HG03432 (cell line): ENCODE measurements at regions not wholly inside any gene's neighbourhood (a gene's known extent, or its start where the extent isn't known, plus 50 kb on each side); places are given as distances from the start of the nearest gene placed in this dataset.
A peak's percentile ranks its signal among the peaks of the same experiment; 100 is the strongest.

Experiments
- ATAC-seq: cut with Tn5 transposase; IDR thresholded peaks from one replicate; pipeline ENCODE4 v1.9.1; 2021; ENCODE audit warnings: mild to moderate bottlenecking, moderate library complexity; ENCODE audit not compliant: unreplicated experiment

DNA sequence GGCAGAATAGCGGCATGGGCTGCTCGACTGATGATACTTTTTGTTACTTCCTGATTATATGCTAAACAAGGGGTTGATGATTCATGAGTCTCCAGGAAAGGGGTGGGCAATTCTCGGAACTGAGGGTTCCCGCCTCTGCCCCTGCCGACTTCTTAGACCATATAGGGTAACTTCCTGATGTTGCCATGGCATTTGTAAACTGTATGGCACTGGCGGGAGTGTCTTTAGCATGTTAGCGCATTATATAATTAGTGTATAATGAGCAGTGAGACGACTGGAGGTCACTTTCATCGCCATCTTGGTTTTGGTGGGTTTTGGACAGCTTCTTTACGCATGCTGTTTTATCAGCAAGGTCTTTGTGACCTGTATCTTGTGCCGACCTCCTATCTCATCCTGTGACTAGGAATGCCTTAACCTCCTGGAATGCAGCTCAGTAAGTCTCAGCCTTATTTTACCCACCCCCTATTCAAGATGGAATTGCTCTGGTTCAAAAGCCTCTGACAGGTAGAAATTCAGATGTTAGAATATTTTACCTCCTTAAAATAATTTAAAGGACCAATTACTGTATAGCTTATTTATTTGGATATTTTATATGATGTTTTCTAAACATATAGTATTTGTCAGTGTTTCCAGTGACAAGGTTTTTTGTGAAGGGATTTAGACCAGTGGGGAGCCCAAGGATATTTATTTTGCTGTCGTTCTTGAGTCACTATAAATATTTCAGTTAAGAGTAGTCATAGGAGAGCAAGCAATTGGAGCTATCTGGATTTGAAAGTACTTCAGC, 90.1 kb upstream of the PIK3CG start:
- ATAC-seq, result no peak

DNA sequence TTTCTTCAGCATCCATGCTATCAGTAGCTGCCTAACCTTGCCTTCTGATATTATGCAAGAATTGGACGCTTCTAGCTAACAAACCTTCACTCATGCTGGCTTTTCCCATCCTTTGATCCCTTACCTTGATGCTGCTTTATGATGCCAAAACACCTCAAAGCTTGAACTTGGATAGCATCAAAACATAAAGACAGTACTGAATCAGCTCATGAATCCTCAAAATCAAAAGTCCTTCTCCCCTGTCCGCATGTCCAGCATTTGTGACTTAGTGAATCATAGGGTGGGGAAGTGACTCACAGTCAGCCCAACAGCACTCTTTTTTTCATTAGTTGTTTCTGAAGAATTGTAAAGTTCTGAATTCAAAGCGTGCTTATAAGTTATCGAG, 89.5 kb upstream of the PIK3CG start:
- no peak for ATAC-seq

DNA sequence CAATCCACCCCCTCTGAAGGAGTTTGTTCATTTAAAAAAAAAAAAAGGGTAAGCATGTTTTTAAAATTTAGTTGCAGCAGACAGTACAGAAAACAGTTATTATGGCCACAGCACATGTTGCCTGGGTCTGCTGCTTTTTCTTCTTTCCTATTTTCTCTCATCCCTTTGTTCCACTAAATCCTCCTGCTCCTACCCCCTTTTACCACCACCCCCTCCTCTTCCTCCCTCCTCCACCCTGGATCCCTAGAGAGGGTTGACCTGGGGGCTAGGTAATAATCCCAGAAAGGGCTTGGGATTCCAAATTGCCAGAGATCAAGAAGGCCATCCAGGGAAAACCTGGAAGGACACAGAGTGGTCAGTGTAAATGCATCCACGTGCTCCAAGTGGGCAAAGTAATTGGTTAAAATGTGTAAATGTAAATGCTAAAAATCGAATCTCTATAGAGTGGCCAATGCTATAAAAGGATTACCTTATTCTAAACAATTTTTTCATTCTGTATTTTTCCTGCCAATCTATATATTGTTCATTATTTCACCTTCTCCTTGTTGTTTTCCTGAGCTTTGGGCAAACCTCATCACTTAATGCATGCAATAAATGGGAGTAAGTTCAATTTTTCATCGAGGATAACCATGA, 89.0 kb upstream of the PIK3CG start:
- no peak for ATAC-seq

DNA sequence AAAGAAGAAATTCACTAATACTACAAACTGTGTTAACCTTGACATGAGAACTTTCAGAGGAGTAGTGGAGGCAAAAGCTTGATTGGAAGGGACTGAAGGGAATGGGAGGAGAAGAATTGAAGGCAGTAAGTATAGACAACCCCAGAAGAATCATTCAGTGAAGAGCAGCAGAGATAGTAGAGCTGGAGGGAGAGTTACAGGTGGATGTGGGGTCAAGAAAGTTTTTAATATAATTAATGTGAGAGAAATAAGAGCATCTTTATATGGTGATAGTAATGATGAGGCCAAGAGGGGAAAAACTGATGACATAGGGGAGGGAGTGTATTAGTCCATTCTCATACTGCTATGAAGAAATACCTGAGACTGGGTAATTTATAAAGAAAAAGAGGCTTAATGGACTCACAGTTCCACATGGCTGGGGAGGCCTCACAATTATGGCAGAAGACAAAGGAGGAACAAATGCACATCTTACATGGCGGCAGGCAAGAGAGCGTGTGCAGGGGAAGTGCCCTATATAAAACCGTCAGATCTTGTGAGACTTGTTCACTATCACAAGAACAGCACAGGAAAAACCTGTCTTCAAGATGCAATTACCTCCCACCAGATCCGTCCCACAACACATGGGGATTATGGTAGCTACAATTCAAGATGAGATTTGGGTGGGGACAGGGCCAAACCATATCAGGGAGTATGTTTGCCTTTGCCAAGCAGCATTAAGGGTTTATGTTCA, 88.3 kb upstream of the PIK3CG start:
- no peak for ATAC-seq

DNA sequence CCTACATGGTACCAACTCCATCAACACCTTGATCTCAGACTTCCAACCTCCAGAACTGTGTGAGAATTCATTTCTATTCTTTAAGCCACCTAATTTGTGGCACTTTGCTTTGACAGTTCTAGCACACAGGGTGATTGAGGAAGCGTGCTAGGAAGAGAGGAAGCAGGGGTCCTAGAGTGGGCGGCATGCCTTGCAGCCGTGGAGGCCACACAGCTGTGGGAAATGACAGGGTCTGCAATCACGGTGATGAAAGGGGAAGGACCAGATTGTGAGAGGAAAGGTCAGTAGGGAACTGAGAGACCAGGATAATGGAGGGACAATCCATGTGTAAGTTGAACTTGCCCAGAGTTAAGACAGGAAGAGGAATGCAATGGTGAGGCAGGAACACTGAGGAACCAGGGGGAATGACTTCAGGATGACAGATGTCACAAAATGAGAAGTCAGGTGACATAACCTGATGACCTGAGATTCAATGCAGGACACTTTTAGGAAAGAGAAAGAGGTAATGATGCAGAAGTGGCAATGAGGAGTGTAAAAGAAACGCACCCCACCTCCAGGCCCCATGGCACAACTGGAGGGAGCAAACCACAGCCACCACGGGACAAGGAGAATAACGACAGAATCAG, 87.3 kb upstream of the PIK3CG start:
- no peak for ATAC-seq

DNA sequence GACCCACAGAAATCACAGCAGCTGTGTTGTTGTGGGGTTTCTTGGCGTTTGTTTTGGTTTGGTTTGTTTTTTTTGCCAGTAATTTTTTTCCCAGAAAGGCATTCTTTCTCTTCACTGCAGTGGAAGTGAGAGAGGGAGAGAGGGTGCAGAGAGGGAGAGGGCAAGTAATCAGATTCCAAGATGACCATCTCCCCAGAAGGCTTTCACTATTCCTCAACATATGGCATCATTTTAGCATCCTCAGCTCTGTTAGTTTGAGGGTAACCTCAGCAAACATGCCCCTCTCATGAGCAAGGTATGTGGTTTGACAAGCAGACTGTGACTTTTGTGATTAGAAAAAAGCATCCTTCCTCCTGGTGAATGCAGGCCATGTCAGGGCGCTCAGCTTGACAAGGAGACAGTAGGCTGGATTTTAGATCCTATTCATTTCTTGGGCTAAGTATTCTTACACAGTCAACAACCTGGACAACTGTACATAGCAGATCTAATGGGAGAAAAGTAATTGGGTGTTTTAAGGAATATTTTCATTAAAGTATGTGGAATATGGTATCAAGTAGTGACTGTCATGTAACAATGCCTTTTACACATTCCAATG, 86.3 kb upstream of the PIK3CG start:
- no peak for ATAC-seq

DNA sequence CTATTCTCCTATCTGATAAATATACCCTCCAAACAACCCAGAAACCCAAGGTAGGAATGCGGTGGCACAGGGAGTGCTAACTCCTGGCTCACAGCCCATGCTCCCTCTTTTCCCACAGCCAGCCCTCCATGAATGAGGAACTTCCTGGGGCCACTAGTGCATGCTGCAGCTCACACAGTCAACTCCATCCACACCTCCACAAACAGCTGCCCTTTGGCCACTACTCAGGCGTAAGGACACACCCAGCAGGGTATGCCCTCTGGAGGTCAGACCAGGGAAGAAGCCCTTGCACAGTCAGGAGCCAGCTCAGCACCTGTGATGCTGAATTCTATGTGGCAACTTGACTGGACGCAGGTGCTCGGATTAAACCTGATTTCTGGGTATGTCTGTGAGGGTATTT, 85.2 kb upstream of the PIK3CG start:
- ATAC-seq, result no peak

DNA sequence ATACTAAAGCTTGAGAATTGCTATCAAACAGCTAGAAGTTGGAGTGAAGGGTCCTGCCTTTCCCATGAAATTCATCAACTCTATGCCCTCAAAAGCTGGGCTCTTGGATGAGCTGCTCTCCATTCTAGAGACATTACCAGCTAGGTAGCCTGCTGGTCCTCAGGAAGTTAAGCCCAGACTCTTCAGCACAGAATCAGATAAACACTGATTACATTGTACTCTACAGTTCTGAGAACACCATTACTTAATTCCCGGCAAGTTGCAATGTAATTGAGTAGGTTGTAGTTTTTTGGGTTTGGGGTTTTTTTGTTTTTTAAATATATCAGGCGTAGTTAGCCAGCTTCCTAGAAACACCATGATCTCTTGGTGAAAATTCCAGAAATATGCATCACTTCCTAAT, 84.1 kb upstream of the PIK3CG start:
- no peak for ATAC-seq

DNA sequence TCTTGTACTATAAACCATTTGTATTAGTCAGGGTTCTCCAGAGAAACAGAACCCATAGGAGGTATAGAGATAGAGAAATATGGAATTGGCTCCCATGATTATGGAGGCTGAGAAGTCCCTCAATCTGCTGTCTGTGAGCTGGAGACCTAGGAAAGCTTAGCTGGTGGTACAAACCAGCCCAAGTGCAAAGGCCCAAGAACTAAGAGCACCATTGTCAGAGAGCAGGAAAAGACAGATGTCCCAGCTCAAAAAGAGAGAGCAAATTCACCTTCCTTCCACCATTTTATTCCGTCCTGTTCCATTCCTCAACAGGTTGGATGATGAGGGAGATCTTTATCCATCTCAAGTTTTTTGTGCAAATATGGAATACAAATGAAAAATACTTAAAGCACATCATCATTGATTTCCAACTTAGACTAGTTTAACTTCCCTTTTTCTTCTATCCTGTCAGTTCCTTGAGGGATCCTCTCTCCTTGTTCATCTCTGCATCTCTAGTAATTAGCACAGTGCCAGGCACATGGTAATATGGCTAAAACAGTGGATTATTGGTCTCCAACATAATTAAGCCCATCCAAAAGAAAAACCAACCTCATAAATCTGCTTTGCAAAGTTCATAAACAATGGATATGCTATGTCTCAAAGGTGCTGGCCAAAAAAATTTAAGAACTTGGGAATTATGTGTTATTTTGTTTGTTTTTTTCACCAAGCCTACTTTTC, 83.1 kb upstream of the PIK3CG start:
- no peak for ATAC-seq

DNA sequence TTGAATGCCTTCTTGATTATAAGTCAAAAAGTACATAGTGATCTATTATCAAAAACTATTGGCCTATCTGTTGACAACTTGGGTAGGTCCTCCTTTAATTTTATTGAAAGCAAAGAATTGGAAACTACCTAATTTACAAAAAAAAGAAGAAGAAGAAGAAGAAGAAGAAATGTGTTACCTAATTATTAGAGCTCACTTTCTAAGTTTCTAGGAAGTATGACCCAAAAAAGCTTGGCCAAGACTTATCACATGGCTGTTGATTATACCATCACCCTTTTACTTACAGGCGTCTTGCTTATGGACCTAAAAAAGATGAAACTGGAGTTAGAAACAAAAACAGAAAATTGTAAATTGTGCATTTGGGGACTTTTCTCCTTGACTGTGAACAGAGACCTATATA, 81.8 kb upstream of the PIK3CG start:
- no peak for ATAC-seq

DNA sequence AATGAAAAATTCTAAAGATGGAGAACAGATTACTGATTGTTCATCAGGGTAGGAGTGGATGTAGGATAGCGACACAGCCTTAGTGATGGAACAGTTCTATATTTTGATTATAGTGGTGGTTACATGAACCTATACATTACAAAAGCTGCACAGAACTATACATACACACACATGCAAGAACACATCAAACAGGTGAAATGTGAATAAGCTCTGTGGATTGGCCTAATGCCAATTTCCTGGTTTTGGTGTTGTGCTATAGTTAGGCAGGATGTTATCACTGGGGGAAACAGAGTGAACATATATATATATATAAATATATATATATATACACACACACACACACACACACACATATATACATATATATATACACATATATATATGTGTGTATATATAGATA, 76.4 kb upstream of the PIK3CG start:
- no peak for ATAC-seq

DNA sequence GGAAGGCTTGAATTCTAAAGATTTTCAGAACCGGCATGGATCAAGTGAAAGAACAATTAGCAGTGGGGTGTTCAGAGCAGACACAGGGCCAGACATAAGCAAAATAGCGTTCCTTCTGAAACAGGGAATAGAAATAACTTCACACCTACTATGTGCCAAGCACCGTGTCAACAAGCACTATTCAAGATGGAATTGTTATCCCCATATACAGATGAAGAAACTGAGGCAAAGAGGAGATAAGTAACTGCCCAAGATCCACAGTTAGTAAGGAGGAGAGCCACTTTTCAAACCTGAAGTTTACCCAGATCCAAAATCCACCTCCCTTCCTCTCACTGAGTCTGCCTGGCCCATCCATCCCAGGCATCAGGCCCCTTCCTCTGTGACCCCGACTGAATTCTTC, 73.6 kb upstream of the PIK3CG start:
- no peak for ATAC-seq

DNA sequence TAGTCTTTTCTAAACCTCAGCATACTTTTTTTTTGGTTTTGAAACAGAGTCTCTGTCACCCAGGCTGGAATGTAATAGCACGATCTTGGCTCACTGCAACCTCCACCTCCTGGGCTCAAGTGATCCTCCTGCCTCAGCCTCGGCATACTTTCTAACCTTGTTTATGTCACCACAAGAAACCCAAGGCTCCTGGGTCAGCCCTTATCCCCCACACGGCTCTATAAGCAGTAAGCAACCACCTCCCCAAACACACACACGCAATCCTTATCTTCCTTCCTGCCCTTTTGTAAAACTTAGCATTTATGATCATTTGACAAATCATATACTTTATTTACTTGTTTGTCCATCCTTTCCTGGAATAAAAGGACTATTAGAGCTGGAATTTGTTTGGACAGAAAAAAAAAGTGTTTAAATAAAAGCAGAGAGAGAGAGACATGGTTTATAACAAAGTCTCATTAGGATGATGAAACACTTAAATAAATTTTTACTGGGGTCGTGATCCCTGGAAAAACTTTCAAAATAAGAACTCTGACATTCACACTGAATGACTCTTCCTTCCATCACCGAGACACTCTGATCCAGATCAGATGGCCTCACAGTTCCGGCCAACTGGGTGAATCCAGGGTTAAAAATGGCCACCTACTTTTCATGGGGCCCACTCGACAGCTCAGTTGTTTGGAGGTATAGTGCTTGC, 72.7 kb upstream of the PIK3CG start:
- ATAC-seq, result no peak

DNA sequence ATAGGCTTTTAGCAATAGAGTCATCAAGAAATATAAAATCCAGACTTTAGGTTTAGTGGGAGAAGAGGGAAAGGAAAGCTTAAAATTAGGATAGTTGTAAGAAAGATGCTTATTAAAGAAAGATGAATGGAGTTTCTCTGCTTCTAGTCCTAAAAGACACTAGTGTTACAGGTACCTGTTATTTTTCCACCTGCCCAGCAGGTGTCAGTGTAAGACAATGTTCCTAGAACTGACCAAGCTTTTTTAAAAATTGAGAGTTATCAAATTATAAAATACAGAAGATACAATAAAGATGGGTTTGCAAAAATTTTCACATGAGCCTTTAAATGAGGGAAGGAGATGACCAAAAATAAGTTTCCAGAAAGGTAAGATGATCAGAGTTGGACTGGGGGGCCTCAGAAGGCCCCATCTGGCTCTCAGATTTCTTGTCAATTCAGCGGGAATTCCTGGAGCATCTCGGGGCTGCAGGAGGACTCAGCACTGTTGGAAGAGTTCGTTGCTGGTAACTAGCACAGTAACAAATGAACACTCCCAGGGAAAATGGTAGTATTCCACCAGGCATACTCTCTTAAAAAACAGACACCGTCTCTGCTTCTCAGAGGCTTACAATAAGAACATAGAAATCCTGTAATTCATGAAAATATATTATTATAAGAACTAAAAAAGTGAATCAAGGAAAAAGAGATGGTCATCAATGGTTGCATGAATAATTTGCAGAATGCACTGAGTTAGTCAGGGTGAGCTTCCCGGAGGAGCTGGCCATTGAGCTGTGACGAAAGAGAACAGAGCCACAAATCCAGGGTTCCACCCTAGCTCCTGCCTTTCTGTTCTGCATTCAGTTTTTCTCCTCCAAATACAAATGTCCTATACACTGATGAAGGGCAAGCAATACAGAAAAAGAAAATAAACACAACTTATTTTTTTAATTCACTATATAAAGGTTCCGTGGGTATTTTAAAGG, 71.8 kb upstream of the PIK3CG start:
- no peak for ATAC-seq

DNA sequence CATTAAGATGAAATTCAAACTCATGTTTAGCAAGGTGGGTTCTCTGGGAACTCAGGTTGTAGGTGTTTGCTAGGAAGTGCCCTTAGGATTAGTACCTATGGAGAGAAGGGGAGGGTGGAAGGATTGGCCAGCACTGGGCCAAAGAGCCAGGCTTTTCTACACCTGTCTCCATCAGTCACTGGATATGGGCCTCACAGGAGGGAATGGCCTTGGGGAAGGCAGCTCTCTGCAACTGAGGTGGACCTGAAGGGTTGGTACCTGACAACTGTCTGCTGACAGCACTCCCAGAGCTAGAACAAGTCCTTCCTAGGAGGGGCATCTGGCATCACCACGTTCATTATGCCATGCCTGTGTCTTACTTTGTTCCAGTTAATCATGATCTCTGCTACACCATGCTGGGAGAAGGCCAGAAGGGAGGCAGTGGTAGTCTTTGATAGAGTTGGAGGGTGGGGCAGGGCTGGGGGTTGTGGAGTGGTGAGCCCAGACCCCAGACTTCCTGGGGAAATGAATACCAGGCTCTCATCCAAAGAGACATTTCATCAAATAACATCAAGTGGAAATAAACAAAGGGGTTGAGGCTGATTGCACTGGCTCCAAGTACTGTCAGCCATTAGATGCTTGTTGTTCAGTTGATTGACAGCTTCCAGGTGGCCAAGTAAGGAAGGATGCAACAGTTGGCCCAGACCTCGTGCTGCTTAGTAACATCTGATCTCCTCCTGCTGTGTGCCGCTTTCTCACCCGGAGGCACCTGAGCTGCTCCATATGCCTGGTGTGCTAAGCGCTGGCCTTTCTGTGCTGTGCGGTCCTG, 70.6 kb upstream of the PIK3CG start:
- no peak for ATAC-seq

DNA sequence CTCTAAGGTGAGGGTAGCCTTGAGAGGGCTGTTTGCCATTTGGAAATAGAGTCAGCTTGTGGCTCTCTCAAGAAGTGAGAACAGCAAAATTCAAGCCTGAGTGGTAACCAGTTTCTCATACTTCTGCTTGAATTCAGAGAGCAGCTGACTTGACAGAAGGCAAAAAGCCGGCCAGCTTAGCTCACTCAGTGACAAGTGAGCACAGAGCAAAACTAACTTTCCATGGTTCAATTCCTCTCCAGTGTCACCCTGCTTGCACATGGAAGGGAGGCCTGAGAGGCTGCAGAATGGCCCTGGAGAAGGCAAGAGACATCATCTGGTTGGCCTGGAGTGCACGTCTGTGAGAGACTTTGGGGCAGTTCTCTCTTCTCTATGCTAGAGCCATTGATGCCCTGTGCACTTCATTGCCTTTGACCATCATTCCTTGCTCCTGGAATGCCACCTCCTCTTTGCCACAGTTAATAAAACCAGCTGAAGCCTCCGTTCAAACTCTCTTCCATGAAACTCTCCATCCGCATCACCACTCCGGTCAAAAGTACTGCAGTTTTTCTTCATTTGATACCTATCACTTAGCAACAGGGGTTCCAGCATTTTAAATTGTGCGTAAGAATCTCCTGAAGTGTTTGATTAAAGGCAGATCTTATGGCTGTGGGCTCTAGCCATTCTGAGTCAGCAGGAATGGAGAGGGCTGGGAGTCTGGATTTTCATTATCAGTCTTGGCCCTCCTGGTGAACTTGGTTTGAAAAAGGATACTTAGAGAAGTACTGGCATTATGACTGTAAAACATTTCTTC, 69.8 kb upstream of the PIK3CG start:
- no peak for ATAC-seq

DNA sequence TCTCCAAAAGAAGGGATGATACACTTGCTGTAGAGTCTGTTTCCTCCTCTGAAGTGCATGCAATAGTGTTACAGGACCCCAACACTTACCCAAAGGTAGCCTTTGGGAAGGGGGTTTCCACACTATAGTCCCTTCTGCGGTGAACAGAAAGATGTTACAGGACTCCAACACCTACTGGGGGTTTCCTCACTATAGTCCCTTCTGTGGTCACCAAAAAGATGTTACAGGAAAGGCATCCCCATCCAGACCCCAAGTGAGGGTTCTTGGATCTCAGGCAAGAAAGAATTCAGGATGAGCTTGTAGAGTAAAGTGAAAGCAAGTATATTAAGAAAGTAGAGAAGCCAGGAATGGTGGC, 69.2 kb upstream of the PIK3CG start:
- peak; percentile 63 for ATAC-seq
